HepG2 (cell line): ENCODE measurements at regions not wholly inside any gene's neighbourhood (a gene's known extent, or its start where the extent isn't known, plus 50 kb on each side); places are given as distances from the start of the nearest gene placed in this dataset.

ENCODE experiments used
- AKAP8 ChIP-seq: sonication (generic); formaldehyde crosslinking; IDR thresholded peaks from 2 replicates; pipeline ENCODE4 v1.5.1; 2020; ENCODE audit warnings: mild to moderate bottlenecking, missing genetic modification reagents
- CBX5 ChIP-seq: sonication (generic); formaldehyde crosslinking; IDR thresholded peaks from 2 replicates; pipeline ENCODE4 v1.4.0; 2020; ENCODE audit warnings: missing genetic modification reagents, borderline replicate concordance
- FOXA1 ChIP-seq, 2 experiments: fragments of 450-650 bp in 1 of 2; sonication (generic) in 1 of 2; formaldehyde crosslinking in 1 of 2; IDR thresholded peaks; 2 replicates each; pipeline versions ENCODE4 v1.4.0 to v1.6.1; 2016 to 2020; ENCODE audit warnings: missing genetic modification reagents in 1 of 2
- FOXA3 ChIP-seq: IDR thresholded peaks from 2 replicates; pipeline ENCODE4 v1.6.1; 2016; ENCODE audit warnings: missing genetic modification reagents, missing compliant biosample characterization
- IKZF1 ChIP-seq: fragments of 450-650 bp; IDR thresholded peaks from 2 replicates; pipeline ENCODE4 v1.7.1; 2016
- KMT2A ChIP-seq: sonication (generic); formaldehyde crosslinking; IDR thresholded peaks from 2 replicates; pipeline ENCODE4 v1.4.0; 2020; ENCODE audit warnings: missing genetic modification reagents
- LCORL ChIP-seq, 2 experiments: fragments of 450-650 bp in 1 of 2; sonication (generic) in 1 of 2; formaldehyde crosslinking in 1 of 2; IDR thresholded peaks; 2 replicates each; pipeline versions ENCODE4 v1.5.0 to v1.6.1; 2017 to 2020; ENCODE audit warnings: antibody characterized with exemption in 1 of 2, missing genetic modification reagents in 1 of 2
- NCOA2 ChIP-seq: sonication (generic); formaldehyde crosslinking; IDR thresholded peaks from 2 replicates; pipeline ENCODE4 v1.8.0; 2022; ENCODE audit warnings: inconsistent platforms
- NCOR1 ChIP-seq: fragments of 200-600 bp; sonication (generic); IDR thresholded peaks from 2 replicates; pipeline ENCODE4 v1.7.0; 2017; ENCODE audit warnings: antibody characterized with exemption, low read length, borderline replicate concordance
- RFX5 ChIP-seq: IDR thresholded peaks from 2 replicates; pipeline ENCODE4 v1.6.1; 2011; ENCODE audit warnings: low read depth, low read length, improper control_type of control experiment
- SMARCC2 ChIP-seq: fragments of 450-650 bp; IDR thresholded peaks from 2 replicates; pipeline ENCODE4 v1.6.1; 2017; ENCODE audit warnings: antibody characterized with exemption, mild to moderate bottlenecking
- ZBTB7B ChIP-seq: sonication (generic); formaldehyde crosslinking; IDR thresholded peaks from 2 replicates; pipeline ENCODE4 v1.4.0; 2020; ENCODE audit warnings: missing genetic modification reagents
- ZMYM4 ChIP-seq: sonication (generic); formaldehyde crosslinking; IDR thresholded peaks from 2 replicates; pipeline ENCODE4 v1.8.1; 2023; ENCODE audit warnings: mild to moderate bottlenecking, missing genetic modification reagents
- ZNF260 ChIP-seq: sonication (generic); formaldehyde crosslinking; IDR thresholded peaks from 2 replicates; pipeline ENCODE4 v1.4.0; 2020; ENCODE audit warnings: missing genetic modification reagents, low read depth, mild to moderate bottlenecking, borderline replicate concordance
- ZNF441 ChIP-seq: sonication (generic); formaldehyde crosslinking; IDR thresholded peaks from 2 replicates; pipeline ENCODE4 v1.7.0; 2021; ENCODE audit warnings: missing genetic modification reagents, borderline replicate concordance
- TF ChIP-seq, protein P1 (sequence below): IDR thresholded peaks from 2 replicates; pipeline ENCODE4 v1.6.1; 2012; ENCODE audit warnings: inconsistent platforms
- TF ChIP-seq, protein P2 (sequence below): sonication (generic); formaldehyde crosslinking; IDR thresholded peaks from 2 replicates; pipeline ENCODE4 v1.8.1; 2022; ENCODE audit warnings: low read depth, mild to moderate bottlenecking, missing genetic modification reagents
- TF ChIP-seq, protein P3 (sequence below): sonication (generic); formaldehyde crosslinking; conservative IDR thresholded peaks from 2 replicates; pipeline ENCODE4 v1.4.0; 2020; ENCODE audit warnings: mild to moderate bottlenecking, missing genetic modification reagents, moderate library complexity
- TF ChIP-seq, protein P4 (sequence below): sonication (generic); formaldehyde crosslinking; IDR thresholded peaks from 2 replicates; pipeline ENCODE4 v1.4.0; 2020; ENCODE audit warnings: missing genetic modification reagents
- TF ChIP-seq, protein P5 (sequence below): sonication (generic); formaldehyde crosslinking; IDR thresholded peaks from 2 replicates; pipeline ENCODE4 v1.4.0; 2020; ENCODE audit warnings: missing genetic modification reagents, borderline replicate concordance

DNA sequence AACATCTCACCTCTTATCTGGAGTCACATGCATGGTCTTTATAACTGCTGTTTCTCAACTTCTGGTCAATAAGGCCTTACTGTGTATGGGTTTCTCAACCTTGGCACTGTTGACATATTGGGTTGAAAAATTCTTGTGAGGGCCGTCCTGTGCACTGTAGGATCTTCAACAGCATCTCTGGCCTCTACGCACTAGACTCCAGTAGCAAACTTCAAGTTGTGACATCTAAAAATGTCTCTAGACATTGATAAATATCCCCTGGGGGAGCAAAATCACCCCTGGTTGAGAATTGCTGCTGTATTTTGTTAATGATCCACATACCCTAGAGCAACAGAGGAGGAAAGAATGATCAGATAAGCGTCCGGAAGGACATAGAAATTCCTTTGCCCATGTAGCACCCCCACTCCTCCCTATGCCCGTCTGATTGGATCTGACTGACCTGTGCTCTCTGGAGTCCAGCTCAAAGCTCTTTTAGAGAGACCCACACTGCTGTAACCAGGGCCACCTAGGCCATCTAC lies 423.5 kb upstream of the ZMIZ1 start (continued):
- TF ChIP-seq SMARCC2 = no peak
- peak; percentile 32; the same call in 1 of the 2 replicates for TF ChIP-seq NCOA2 (CRISPR knock-in tag)
- TF ChIP-seq IKZF1 = no peak
- peak; percentile 51; the same call in 1 of the 2 replicates for TF ChIP-seq ZMYM4 (CRISPR knock-in tag)
- TF ChIP-seq ZNF441 (CRISPR knock-in tag) = no peak
- TF ChIP-seq FOXA3 (CRISPR knock-in tag) = peak; percentile 56
- no peak for TF ChIP-seq CBX5
- TF ChIP-seq, protein P1, sequence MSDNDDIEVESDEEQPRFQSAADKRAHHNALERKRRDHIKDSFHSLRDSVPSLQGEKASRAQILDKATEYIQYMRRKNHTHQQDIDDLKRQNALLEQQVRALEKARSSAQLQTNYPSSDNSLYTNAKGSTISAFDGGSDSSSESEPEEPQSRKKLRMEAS = 0 out of 2 replicates have a peak, but pooled peaks have one; percentile 24
- peak; percentile 26; the same call in 1 of the 2 replicates for TF ChIP-seq KMT2A (CRISPR knock-in tag)
- 0 out of 2 replicates have a peak, but pooled peaks have one; percentile 32 for TF ChIP-seq ZBTB7B (CRISPR knock-in tag)
- peak; percentile 67; the same call in 1 of the 2 replicates for TF ChIP-seq NCOR1
- TF ChIP-seq ZNF260 (CRISPR knock-in tag) = no peak
- no peak for TF ChIP-seq FOXA1 (IDR thresholded peaks at IDR 0.05)
- peak; percentile 61 for TF ChIP-seq FOXA1 (CRISPR knock-in tag; IDR thresholded peaks at IDR 0.05)
- TF ChIP-seq, protein P2, sequence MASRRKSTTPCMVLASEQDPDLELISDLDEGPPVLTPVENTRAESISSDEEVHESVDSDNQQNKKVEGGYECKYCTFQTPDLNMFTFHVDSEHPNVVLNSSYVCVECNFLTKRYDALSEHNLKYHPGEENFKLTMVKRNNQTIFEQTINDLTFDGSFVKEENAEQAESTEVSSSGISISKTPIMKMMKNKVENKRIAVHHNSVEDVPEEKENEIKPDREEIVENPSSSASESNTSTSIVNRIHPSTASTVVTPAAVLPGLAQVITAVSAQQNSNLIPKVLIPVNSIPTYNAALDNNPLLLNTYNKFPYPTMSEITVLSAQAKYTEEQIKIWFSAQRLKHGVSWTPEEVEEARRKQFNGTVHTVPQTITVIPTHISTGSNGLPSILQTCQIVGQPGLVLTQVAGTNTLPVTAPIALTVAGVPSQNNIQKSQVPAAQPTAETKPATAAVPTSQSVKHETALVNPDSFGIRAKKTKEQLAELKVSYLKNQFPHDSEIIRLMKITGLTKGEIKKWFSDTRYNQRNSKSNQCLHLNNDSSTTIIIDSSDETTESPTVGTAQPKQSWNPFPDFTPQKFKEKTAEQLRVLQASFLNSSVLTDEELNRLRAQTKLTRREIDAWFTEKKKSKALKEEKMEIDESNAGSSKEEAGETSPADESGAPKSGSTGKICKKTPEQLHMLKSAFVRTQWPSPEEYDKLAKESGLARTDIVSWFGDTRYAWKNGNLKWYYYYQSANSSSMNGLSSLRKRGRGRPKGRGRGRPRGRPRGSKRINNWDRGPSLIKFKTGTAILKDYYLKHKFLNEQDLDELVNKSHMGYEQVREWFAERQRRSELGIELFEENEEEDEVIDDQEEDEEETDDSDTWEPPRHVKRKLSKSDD (CRISPR knock-in tag) = no peak
- no peak for TF ChIP-seq RFX5
- TF ChIP-seq, protein P3, sequence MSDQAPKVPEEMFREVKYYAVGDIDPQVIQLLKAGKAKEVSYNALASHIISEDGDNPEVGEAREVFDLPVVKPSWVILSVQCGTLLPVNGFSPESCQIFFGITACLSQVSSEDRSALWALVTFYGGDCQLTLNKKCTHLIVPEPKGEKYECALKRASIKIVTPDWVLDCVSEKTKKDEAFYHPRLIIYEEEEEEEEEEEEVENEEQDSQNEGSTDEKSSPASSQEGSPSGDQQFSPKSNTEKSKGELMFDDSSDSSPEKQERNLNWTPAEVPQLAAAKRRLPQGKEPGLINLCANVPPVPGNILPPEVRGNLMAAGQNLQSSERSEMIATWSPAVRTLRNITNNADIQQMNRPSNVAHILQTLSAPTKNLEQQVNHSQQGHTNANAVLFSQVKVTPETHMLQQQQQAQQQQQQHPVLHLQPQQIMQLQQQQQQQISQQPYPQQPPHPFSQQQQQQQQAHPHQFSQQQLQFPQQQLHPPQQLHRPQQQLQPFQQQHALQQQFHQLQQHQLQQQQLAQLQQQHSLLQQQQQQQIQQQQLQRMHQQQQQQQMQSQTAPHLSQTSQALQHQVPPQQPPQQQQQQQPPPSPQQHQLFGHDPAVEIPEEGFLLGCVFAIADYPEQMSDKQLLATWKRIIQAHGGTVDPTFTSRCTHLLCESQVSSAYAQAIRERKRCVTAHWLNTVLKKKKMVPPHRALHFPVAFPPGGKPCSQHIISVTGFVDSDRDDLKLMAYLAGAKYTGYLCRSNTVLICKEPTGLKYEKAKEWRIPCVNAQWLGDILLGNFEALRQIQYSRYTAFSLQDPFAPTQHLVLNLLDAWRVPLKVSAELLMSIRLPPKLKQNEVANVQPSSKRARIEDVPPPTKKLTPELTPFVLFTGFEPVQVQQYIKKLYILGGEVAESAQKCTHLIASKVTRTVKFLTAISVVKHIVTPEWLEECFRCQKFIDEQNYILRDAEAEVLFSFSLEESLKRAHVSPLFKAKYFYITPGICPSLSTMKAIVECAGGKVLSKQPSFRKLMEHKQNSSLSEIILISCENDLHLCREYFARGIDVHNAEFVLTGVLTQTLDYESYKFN = peak; percentile 71
- TF ChIP-seq, protein P4, sequence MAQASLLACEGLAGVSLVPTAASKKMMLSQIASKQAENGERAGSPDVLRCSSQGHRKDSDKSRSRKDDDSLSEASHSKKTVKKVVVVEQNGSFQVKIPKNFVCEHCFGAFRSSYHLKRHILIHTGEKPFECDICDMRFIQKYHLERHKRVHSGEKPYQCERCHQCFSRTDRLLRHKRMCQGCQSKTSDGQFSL (CRISPR knock-in tag) = peak; percentile 75
- TF ChIP-seq, protein P5, sequence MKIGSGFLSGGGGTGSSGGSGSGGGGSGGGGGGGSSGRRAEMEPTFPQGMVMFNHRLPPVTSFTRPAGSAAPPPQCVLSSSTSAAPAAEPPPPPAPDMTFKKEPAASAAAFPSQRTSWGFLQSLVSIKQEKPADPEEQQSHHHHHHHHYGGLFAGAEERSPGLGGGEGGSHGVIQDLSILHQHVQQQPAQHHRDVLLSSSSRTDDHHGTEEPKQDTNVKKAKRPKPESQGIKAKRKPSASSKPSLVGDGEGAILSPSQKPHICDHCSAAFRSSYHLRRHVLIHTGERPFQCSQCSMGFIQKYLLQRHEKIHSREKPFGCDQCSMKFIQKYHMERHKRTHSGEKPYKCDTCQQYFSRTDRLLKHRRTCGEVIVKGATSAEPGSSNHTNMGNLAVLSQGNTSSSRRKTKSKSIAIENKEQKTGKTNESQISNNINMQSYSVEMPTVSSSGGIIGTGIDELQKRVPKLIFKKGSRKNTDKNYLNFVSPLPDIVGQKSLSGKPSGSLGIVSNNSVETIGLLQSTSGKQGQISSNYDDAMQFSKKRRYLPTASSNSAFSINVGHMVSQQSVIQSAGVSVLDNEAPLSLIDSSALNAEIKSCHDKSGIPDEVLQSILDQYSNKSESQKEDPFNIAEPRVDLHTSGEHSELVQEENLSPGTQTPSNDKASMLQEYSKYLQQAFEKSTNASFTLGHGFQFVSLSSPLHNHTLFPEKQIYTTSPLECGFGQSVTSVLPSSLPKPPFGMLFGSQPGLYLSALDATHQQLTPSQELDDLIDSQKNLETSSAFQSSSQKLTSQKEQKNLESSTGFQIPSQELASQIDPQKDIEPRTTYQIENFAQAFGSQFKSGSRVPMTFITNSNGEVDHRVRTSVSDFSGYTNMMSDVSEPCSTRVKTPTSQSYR (CRISPR knock-in tag) = no peak
- TF ChIP-seq AKAP8 (CRISPR knock-in tag) = no peak
- TF ChIP-seq LCORL (IDR thresholded peaks at IDR 0.05) = no peak
- peak; percentile 53; the same call in 1 of the 2 replicates for TF ChIP-seq LCORL (CRISPR knock-in tag; IDR thresholded peaks at IDR 0.05)
